Activated CD8-positive, alpha-beta T cell treated with anti-CD3 and anti-CD28 coated beads for 36 hours (primary cell): ENCODE measurements at regions not wholly inside any gene's neighbourhood (a gene's known extent, or its start where the extent isn't known, plus 50 kb on each side); places are given as distances from the start of the nearest gene placed in this dataset.

Source experiments
- ATAC-seq: fragments of 200-7000 bp; cut with Tn5 transposase; one replicate; pipeline ENCODE4 v1.10.0; 2021; ENCODE audit warnings: mild to moderate bottlenecking, moderate library complexity
- CTCF ChIA-PET: fragments of 350-600 bp; sonication (Branson Sonifier 250); formaldehyde crosslinking; loops from one replicate; lab custom pipeline; 2021; ENCODE audit warnings: antibody characterized with exemption; lab: Charles Lee
- POLR2A ChIA-PET: fragments of 350-600 bp; sonication (Branson Sonifier 250); formaldehyde crosslinking; loops from one replicate; lab custom pipeline; 2021; ENCODE audit warnings: antibody characterized with exemption; lab: Charles Lee
- DNase-seq: peaks from one replicate; pipeline ENCODE4 v3.0.0-alpha.2; 2020
- H3K27ac Mint-ChIP-seq: one replicate; pipeline ENCODE4 v1.8.0; 2021; ENCODE audit warnings: mild to moderate bottlenecking, mixed read lengths
- H3K27me3 Mint-ChIP-seq: one replicate; pipeline ENCODE4 v1.8.0; 2021; ENCODE audit warnings: mixed read lengths
- H3K36me3 Mint-ChIP-seq: one replicate; pipeline ENCODE4 v1.8.0; 2021; ENCODE audit warnings: low read depth, mixed read lengths
- H3K4me1 Mint-ChIP-seq: one replicate; pipeline ENCODE4 v1.8.0; 2021; ENCODE audit warnings: low read depth, mixed read lengths
- H3K4me3 Mint-ChIP-seq: one replicate; pipeline ENCODE4 v1.8.0; 2021; ENCODE audit warnings: mild to moderate bottlenecking, moderate library complexity, mixed read lengths
- H3K9me3 Mint-ChIP-seq: one replicate; pipeline ENCODE4 v1.8.0; 2021; ENCODE audit warnings: mixed read lengths
- intact Hi-C: fragments of 100-400 bp; cut with micrococcal nuclease; formaldehyde crosslinking; loops from one replicate; pipeline ENCODE4 v1.10.0; 2022
- TF ChIP-seq, protein P1 (sequence below): fragments of 200-600 bp; IDR thresholded peaks from one replicate; pipeline ENCODE4 v1.8.0; 2022; ENCODE audit warnings: antibody characterized with exemption, mild to moderate bottlenecking

- H3K36me3 Mint-ChIP-seq, result no peaks in the 10 kb centered on the region
- no peak for DNase-seq
- TF ChIP-seq, protein P1, sequence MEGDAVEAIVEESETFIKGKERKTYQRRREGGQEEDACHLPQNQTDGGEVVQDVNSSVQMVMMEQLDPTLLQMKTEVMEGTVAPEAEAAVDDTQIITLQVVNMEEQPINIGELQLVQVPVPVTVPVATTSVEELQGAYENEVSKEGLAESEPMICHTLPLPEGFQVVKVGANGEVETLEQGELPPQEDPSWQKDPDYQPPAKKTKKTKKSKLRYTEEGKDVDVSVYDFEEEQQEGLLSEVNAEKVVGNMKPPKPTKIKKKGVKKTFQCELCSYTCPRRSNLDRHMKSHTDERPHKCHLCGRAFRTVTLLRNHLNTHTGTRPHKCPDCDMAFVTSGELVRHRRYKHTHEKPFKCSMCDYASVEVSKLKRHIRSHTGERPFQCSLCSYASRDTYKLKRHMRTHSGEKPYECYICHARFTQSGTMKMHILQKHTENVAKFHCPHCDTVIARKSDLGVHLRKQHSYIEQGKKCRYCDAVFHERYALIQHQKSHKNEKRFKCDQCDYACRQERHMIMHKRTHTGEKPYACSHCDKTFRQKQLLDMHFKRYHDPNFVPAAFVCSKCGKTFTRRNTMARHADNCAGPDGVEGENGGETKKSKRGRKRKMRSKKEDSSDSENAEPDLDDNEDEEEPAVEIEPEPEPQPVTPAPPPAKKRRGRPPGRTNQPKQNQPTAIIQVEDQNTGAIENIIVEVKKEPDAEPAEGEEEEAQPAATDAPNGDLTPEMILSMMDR, result no peak
Observed at GRCh38 chr17:77314601-77315000, 173.8 kb downstream of the SEC14L1 start.

GRCh38 chr17:77315010-77315409 is 174.2 kb downstream of the SEC14L1 start:
- TF ChIP-seq, protein P1, result no peak
- ChIA-PET CTCF (no interaction called here), POLR2A (interaction anchor here (1.0 kb wide), 1 partner anchor 226 kb away, joined by 3 read pairs; no protein-coding TSS in a partner anchor)
- no peak overlapping the region for H3K4me3 Mint-ChIP-seq
- ATAC-seq, result no peak
- H3K36me3 Mint-ChIP-seq, result no peaks in the 10 kb centered on the region
- no peak for DNase-seq
- H3K27ac Mint-ChIP-seq, result no peak overlapping the region
- H3K27me3 Mint-ChIP-seq, result no peaks in the 10 kb centered on the region
- H3K4me1 Mint-ChIP-seq, result peaks cover 12% of the 10 kb centered on the region
- no peaks in the 10 kb centered on the region for H3K9me3 Mint-ChIP-seq
- intact Hi-C loops, result no loop called here

More at GRCh38 chr17:77314601-77315000, 173.8 kb downstream of the SEC14L1 start:
- POLR2A ChIA-PET, result no interaction called here
- Mint-ChIP-seq H3K27me3 (no peaks in the 10 kb centered on the region), H3K4me3 (no peak overlapping the region), H3K27ac (no peak overlapping the region), H3K4me1 (peaks cover 9% of the 10 kb centered on the region), H3K9me3 (no peaks in the 10 kb centered on the region)
- no peak for ATAC-seq
- intact Hi-C loops, result no loop called here
- CTCF ChIA-PET, result no interaction called here

DNA sequence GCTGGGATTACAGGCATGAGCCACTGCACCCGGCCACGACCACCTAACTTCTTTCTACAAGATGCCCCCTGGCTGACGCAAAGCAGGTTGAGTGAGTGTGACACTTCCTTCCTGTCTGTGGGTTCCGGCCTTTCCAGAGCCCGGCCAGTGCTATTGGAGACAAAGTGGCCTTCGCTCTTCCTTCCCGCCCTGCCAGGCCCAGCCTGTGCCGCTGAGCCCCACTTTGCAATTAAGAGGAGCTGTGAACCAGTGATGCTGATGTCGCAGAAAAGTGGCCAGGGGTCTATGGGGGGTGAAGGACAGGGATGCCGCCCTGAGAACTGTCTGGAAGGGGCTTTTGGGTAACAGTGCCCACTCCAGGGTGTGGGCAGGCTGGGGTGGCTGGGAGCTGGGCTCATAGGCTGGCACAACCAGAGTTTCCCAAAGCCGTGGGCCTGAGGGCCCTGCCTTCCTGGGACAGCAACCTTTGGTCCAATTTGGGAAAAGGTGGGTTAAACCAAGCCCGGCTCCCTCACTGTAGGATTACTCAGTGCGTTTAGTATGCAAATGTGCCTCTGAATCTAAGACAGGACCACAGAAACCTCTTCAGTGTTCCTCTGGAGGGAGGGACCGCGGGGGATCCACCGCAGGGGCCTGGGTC is 174.9 kb downstream of the SEC14L1 start:
- TF ChIP-seq, protein P1, result no peak
- CTCF ChIA-PET, result no interaction called here
- DNase-seq, result no peak
- no peaks in the 10 kb centered on the region for H3K9me3 Mint-ChIP-seq
- no peak for ATAC-seq
- H3K4me1 Mint-ChIP-seq, result peaks cover 15% of the 10 kb centered on the region
- H3K27ac Mint-ChIP-seq, result no peak overlapping the region
- POLR2A ChIA-PET, result interaction anchor here (1.0 kb wide), 1 partner anchor 227 kb away, joined by 3 read pairs; no protein-coding TSS in a partner anchor
- H3K4me3 Mint-ChIP-seq, result no peak overlapping the region
- no peaks in the 10 kb centered on the region for H3K27me3 Mint-ChIP-seq
- intact Hi-C loops, result no loop called here
- no peaks in the 10 kb centered on the region for H3K36me3 Mint-ChIP-seq

- intact Hi-C loops, result no loop called here
- CTCF ChIA-PET, result no interaction called here
- no peak for ATAC-seq
Observed at GRCh38 chr17:77316191-77316641, 175.4 kb downstream of the SEC14L1 start.

GRCh38 chr17:77316651-77317050 is 175.9 kb downstream of the SEC14L1 start:
- CTCF ChIA-PET, result no interaction called here
- DNase-seq (no peak), ATAC-seq (no peak)
- Mint-ChIP-seq H3K36me3 (no peaks in the 10 kb centered on the region), H3K9me3 (no peaks in the 10 kb centered on the region), H3K4me3 (no peak overlapping the region), H3K27ac (no peak overlapping the region), H3K4me1 (peaks cover 15% of the 10 kb centered on the region), H3K27me3 (no peaks in the 10 kb centered on the region)
- TF ChIP-seq, protein P1, result no peak
- intact Hi-C loops, result no loop called here
- POLR2A ChIA-PET, result no interaction called here

More at GRCh38 chr17:77316191-77316641, 175.4 kb downstream of the SEC14L1 start:
- TF ChIP-seq, protein P1, result no peak
- H3K27ac Mint-ChIP-seq, result no peak overlapping the region
- no peak overlapping the region for H3K4me3 Mint-ChIP-seq
- peaks cover 15% of the 10 kb centered on the region for H3K4me1 Mint-ChIP-seq
- H3K27me3 Mint-ChIP-seq, result no peaks in the 10 kb centered on the region
- POLR2A ChIA-PET, result interaction anchor here (1.0 kb wide), 1 partner anchor 228 kb away, joined by 3 read pairs; no protein-coding TSS in a partner anchor
- H3K36me3 Mint-ChIP-seq, result no peaks in the 10 kb centered on the region
- DNase-seq, result no peak
- no peaks in the 10 kb centered on the region for H3K9me3 Mint-ChIP-seq
